H1 (cell line): ENCODE measurements at regions not wholly inside any gene's neighbourhood (a gene's known extent, or its start where the extent isn't known, plus 50 kb on each side); places are given as distances from the start of the nearest gene placed in this dataset.

ENCODE experiments used
- CBX5 ChIP-seq: fragments of 300-800, 300-1000 bp; sonication (generic); IDR thresholded peaks from 2 replicates; pipeline ENCODE4 v1.7.1; 2016; ENCODE audit warnings: antibody characterized with exemption, low read length, low read depth
- CHD1 ChIP-seq: IDR thresholded peaks from 2 replicates; pipeline ENCODE4 v1.6.1; 2012; ENCODE audit warnings: low read depth, low read length, improper control_type of control experiment
- CHD7 ChIP-seq: fragments of 300-600 bp; sonication (generic); IDR thresholded peaks from 2 replicates; pipeline ENCODE4 v1.7.1; 2012; ENCODE audit warnings: low read length, moderate library complexity, mild to moderate bottlenecking, inconsistent platforms; ENCODE audit not compliant: insufficient replicate concordance
- CREB1 ChIP-seq: IDR thresholded peaks from 2 replicates; pipeline ENCODE4 v1.6.1; 2012; ENCODE audit warnings: inconsistent platforms
- FOSL1 ChIP-seq: IDR thresholded peaks from 2 replicates; pipeline ENCODE4 v1.6.1; 2011; ENCODE audit warnings: mild to moderate bottlenecking, low read depth, low read length, moderate library complexity; ENCODE audit not compliant: insufficient read depth
- SP1 ChIP-seq: IDR thresholded peaks from 2 replicates; pipeline ENCODE4 v1.6.1; 2011; ENCODE audit warnings: low read depth, low read length
- TF ChIP-seq, protein P1 (sequence below): IDR thresholded peaks from 2 replicates; pipeline ENCODE4 v1.6.1; 2012; ENCODE audit warnings: inconsistent platforms

DNA sequence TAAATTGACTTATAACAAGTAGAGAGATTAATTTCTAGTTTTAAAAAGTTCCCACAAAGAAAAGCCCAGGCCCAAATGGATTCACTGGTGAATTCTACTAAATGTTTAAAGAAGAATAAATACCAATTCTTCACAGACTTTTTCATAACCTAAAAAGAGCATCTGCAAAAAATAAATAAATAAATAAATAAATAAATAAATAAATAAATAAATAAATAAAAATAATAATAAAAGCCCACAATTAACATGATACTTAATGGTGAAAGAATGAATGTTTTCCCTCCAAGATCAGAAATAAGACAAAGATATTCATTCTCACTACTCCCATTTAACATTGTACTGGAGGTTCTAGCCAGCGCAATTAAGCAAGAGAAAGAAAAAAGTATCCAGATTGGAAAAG is 97.6 kb upstream of the KAZN start (continued):
- TF ChIP-seq CHD7 (no peak), FOSL1 (no peak), CBX5 (no peak), CREB1 (no peak), SP1 (no peak), CHD1 (no peak)
- TF ChIP-seq, protein P1, sequence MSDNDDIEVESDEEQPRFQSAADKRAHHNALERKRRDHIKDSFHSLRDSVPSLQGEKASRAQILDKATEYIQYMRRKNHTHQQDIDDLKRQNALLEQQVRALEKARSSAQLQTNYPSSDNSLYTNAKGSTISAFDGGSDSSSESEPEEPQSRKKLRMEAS, result no peak
